Osteocyte (in vitro differentiated cells): ENCODE measurements at regions not wholly inside any gene's neighbourhood (a gene's known extent, or its start where the extent isn't known, plus 50 kb on each side); places are given as distances from the start of the nearest gene placed in this dataset.
A peak's percentile ranks its signal among the peaks of the same experiment; 100 is the strongest.

Source experiments
- DNase-seq: peaks from one replicate; pipeline ENCODE4 v3.0.0; 2021; ENCODE audit warnings: mixed read lengths; ENCODE audit not compliant: unreplicated experiment; ENCODE audit errors: extremely low spot score
- H3K27ac Mint-ChIP-seq: one replicate; pipeline ENCODE4 v1.8.0; 2021; ENCODE audit warnings: mild to moderate bottlenecking, mixed read lengths; ENCODE audit not compliant: unreplicated experiment
- H3K27me3 Mint-ChIP-seq: one replicate; pipeline ENCODE4 v1.8.0; 2021; ENCODE audit warnings: mixed read lengths; ENCODE audit not compliant: unreplicated experiment
- H3K36me3 Mint-ChIP-seq: one replicate; pipeline ENCODE4 v1.8.0; 2021; ENCODE audit warnings: mixed read lengths; ENCODE audit not compliant: unreplicated experiment
- H3K4me1 Mint-ChIP-seq: one replicate; pipeline ENCODE4 v1.8.0; 2021; ENCODE audit warnings: mixed read lengths; ENCODE audit not compliant: unreplicated experiment
- H3K4me3 Mint-ChIP-seq: one replicate; pipeline ENCODE4 v1.8.0; 2021; ENCODE audit warnings: mild to moderate bottlenecking, moderate library complexity, mixed read lengths; ENCODE audit not compliant: unreplicated experiment
- H3K9me3 Mint-ChIP-seq: one replicate; pipeline ENCODE4 v1.8.0; 2021; ENCODE audit warnings: mixed read lengths; ENCODE audit not compliant: unreplicated experiment
- TF ChIP-seq, protein P1 (sequence below): fragments of 200-600 bp; sonication (generic); IDR thresholded peaks from 2 replicates; pipeline ENCODE4 v1.5.0; 2021; ENCODE audit warnings: antibody characterized with exemption, mild to moderate bottlenecking, moderate library complexity

DNA sequence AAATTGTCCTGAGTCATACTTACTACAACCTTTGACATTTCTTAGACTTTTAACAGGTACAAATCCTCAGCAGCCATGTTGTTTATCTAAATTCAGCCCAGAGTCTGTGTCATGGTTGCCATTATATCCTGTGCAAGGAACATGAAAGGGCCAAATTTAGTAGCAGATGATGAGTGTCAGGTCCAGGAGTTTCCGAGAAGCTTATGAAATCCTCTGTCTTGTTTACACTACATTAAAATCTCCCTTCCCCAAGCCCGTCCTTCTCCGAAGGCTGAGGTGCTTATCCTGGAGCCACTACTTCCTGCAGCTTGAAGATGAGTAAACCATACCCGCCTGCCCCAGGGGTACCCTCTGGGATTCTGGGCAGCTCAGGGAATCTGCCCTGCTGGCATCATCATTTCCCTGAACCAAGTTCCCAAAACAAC lies 102.6 kb upstream of the SERP2 start:
- DNase-seq: no peak
- no peaks in the 10 kb centered on the region for H3K36me3 Mint-ChIP-seq
- TF ChIP-seq, protein P1, sequence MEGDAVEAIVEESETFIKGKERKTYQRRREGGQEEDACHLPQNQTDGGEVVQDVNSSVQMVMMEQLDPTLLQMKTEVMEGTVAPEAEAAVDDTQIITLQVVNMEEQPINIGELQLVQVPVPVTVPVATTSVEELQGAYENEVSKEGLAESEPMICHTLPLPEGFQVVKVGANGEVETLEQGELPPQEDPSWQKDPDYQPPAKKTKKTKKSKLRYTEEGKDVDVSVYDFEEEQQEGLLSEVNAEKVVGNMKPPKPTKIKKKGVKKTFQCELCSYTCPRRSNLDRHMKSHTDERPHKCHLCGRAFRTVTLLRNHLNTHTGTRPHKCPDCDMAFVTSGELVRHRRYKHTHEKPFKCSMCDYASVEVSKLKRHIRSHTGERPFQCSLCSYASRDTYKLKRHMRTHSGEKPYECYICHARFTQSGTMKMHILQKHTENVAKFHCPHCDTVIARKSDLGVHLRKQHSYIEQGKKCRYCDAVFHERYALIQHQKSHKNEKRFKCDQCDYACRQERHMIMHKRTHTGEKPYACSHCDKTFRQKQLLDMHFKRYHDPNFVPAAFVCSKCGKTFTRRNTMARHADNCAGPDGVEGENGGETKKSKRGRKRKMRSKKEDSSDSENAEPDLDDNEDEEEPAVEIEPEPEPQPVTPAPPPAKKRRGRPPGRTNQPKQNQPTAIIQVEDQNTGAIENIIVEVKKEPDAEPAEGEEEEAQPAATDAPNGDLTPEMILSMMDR: no peak
- H3K27me3 Mint-ChIP-seq: no peaks in the 10 kb centered on the region
- no peaks in the 10 kb centered on the region for H3K9me3 Mint-ChIP-seq
- peaks cover 47% of the 10 kb centered on the region for H3K4me1 Mint-ChIP-seq
- peak overlapping the region; percentile 65 for H3K27ac Mint-ChIP-seq
- no peak overlapping the region for H3K4me3 Mint-ChIP-seq

DNA sequence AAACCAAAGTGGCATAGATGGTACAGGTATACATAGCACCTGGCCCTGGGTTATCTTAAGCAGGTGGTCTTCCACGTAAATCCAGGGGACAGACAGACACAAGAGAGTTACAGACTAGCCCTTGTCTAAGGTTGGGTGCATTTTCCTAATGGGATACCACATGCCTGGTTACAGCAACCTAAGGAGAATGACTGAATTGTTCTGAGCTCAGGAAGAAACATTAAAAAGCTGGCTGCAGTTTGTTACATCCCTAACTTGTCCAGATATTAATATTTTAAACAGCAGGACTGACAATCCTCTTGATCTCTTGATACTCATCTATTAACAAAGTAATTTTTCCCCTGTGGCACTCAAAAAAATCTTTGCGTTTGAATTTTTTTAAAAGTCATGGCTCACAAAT lies 102.2 kb upstream of the SERP2 start:
- DNase-seq: no peak
- TF ChIP-seq, protein P1: no peak
- Mint-ChIP-seq H3K36me3 (no peaks in the 10 kb centered on the region), H3K27me3 (no peaks in the 10 kb centered on the region), H3K4me1 (peaks cover 47% of the 10 kb centered on the region), H3K27ac (peak overlapping the region; percentile 70), H3K9me3 (no peaks in the 10 kb centered on the region), H3K4me3 (no peak overlapping the region)

DNA sequence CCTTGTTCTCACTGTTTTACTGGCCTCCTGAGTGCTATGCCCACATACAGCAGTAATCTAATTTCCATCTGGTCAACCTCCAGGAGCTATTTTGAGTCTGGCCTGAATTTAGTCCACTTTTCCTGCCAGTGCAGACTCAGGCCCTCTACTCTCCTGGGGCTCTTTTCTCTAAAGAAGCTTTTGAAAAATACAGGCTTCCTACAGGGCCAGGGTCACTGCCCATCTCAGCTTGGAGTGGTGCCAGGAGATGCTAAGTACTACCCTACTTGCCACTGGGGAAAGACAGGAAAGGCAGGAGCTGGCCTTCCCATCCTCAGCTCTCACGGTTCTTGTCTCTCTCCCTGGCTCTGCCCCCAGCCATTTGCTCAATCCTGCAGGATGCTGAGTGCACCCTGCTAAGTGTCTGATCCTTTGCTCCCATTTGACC lies 101.7 kb upstream of the SERP2 start:
- peak overlapping the region; percentile 70 for H3K27ac Mint-ChIP-seq

DNA sequence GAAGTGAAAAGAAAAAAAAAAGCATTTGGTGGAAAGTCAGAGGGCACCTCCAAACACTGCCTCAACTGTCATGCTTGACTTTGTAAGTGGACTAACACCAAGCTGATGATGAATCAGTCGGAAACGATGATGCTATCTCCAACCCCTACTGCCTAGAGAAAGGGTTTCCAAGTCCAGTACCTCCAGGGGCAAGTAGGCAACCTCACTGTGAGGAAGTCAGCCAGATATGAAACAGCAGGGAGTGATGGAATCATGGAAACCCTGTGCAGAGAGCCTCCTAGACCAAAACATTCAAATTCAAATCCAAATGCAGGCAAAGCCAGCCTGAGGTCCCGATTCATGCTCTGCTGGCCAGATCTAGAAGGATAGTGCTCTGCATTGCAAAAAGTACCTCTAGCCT lies 100.9 kb upstream of the SERP2 start:
- no peak for DNase-seq
- H3K27me3 Mint-ChIP-seq: no peaks in the 10 kb centered on the region
- no peak overlapping the region for H3K4me3 Mint-ChIP-seq
- H3K4me1 Mint-ChIP-seq: peaks cover 45% of the 10 kb centered on the region
- H3K27ac Mint-ChIP-seq: no peak overlapping the region
- TF ChIP-seq, protein P1: no peak
- H3K9me3 Mint-ChIP-seq: no peaks in the 10 kb centered on the region
- H3K36me3 Mint-ChIP-seq: no peaks in the 10 kb centered on the region

More for the DNA sequence above, 101.7 kb upstream of the SERP2 start:
- no peaks in the 10 kb centered on the region for H3K27me3 Mint-ChIP-seq
- H3K4me3 Mint-ChIP-seq: no peak overlapping the region
- H3K36me3 Mint-ChIP-seq: no peaks in the 10 kb centered on the region
- no peaks in the 10 kb centered on the region for H3K9me3 Mint-ChIP-seq
- no peak for DNase-seq
- TF ChIP-seq, protein P1: no peak
- peaks cover 47% of the 10 kb centered on the region for H3K4me1 Mint-ChIP-seq

DNA sequence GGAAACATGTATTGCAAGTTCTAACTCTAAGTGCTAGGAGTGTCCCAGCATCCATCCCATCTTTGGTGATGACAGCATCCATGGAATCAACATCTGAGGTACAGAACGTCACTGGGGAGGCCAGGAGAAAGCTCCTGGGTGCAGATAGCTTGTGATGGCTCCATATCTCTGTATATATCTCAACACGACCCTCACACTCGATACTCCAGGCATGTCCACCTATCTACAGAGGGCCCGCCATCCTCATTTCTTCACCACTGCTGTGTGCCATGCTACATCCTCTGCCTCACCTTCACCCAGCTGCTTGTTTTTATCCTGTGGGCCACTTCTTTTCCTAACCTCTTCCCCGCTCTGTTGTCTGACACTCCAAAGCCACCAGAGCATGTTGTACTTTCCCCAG lies 100.4 kb upstream of the SERP2 start:
- H3K27me3 Mint-ChIP-seq: no peaks in the 10 kb centered on the region
- TF ChIP-seq, protein P1: no peak
- H3K4me1 Mint-ChIP-seq: peaks cover 43% of the 10 kb centered on the region
- no peaks in the 10 kb centered on the region for H3K9me3 Mint-ChIP-seq
- no peak overlapping the region for H3K27ac Mint-ChIP-seq
- no peak overlapping the region for H3K4me3 Mint-ChIP-seq
- H3K36me3 Mint-ChIP-seq: no peaks in the 10 kb centered on the region
- DNase-seq: no peak
